Eye (tissue), 1 donor: ENCODE measurements at regions not wholly inside any gene's neighbourhood (a gene's known extent, or its start where the extent isn't known, plus 50 kb on each side); places are given as distances from the start of the nearest gene placed in this dataset.
A peak's percentile ranks its signal among the peaks of the same experiment; 100 is the strongest.
"Not testable (repeated sequence)": the region's sequence is repeated elsewhere in the genome, so short reads cannot be mapped to it uniquely, and the experiment has no call there.

Source experiments
- DNase-seq: peaks from one replicate; pipeline ENCODE4 v3.0.0-alpha.2; 2015

GRCh38 chr19:21668072-21668773 is 99.2 kb downstream of the ZNF100 start:
- not testable (repeated sequence) for DNase-seq

- DNase-seq = no peak
Measured at GRCh38 chr19:21655540-21656126, 111.7 kb downstream of the ZNF100 start.

GRCh38 chr19:21651478-21651877 is 115.9 kb downstream of the ZNF100 start:
- not testable (repeated sequence) for DNase-seq

- DNase-seq = no peak
Measured at GRCh38 chr19:21638776-21639175, 128.6 kb downstream of the ZNF100 start.

- no peak for DNase-seq
Measured at GRCh38 chr19:21626924-21627697, 121.7 kb downstream of the ZNF429 start.

- no peak for DNase-seq
Measured at GRCh38 chr19:21626091-21626490, 120.7 kb downstream of the ZNF429 start.

GRCh38 chr19:21622920-21623319 is 117.5 kb downstream of the ZNF429 start:
- DNase-seq = peak; percentile 53

- no peak for DNase-seq
Measured at GRCh38 chr19:21621671-21622070, 116.3 kb downstream of the ZNF429 start.

- no peak for DNase-seq
Measured at GRCh38 chr19:21617740-21618339, 112.4 kb downstream of the ZNF429 start.

GRCh38 chr19:21614776-21615175 is 109.4 kb downstream of the ZNF429 start:
- DNase-seq = not testable (repeated sequence)

- DNase-seq = not testable (repeated sequence)
Measured at GRCh38 chr19:21613201-21613600, 107.8 kb downstream of the ZNF429 start.

GRCh38 chr19:21612403-21612872 is 107.0 kb downstream of the ZNF429 start:
- DNase-seq = no peak

- no peak for DNase-seq
Measured at GRCh38 chr19:21611659-21612402, 106.4 kb downstream of the ZNF429 start.

- DNase-seq = no peak
Measured at GRCh38 chr19:21610787-21611186, 105.4 kb downstream of the ZNF429 start.

GRCh38 chr19:21610341-21610740 is 104.9 kb downstream of the ZNF429 start:
- no peak for DNase-seq

GRCh38 chr19:21608571-21608970 is 103.2 kb downstream of the ZNF429 start:
- DNase-seq = no peak

GRCh38 chr19:21607449-21607848 is 102.0 kb downstream of the ZNF429 start:
- no peak for DNase-seq

GRCh38 chr19:21607011-21607410 is 101.6 kb downstream of the ZNF429 start:
- DNase-seq = not testable (repeated sequence)

- DNase-seq = not testable (repeated sequence)
Measured at GRCh38 chr19:21606326-21606725, 100.9 kb downstream of the ZNF429 start.

GRCh38 chr19:21604951-21605476 is 99.6 kb downstream of the ZNF429 start:
- DNase-seq = peak; percentile 62
